Hematopoietic multipotent progenitor cell treated with erythropoietin and hydrocortisone succinate and interleukin-3 and kit ligand, for 8 days (in vitro differentiated cells): ENCODE measurements at regions not wholly inside any gene's neighbourhood (a gene's known extent, or its start where the extent isn't known, plus 50 kb on each side); places are given as distances from the start of the nearest gene placed in this dataset.

ENCODE experiments used
- DNase-seq: peaks from one replicate; pipeline ENCODE4 v3.0.0-alpha.2; 2015

GRCh38 chr7:33821970-33822369 lies 83.4 kb upstream of the BMPER start:
- no peak for DNase-seq

GRCh38 chr7:33823913-33824312 lies 81.4 kb upstream of the BMPER start:
- DNase-seq = no peak

- DNase-seq = no peak
These were observed 80.4 kb upstream of the BMPER start for GRCh38 chr7:33824911-33825459.

- no peak for DNase-seq
These were observed 79.7 kb upstream of the BMPER start for GRCh38 chr7:33825644-33826043.

- no peak for DNase-seq
These were observed 75.8 kb upstream of the BMPER start for GRCh38 chr7:33829536-33829935.

- DNase-seq = no peak
These were observed 73.8 kb upstream of the BMPER start for GRCh38 chr7:33831389-33832141.

- no peak for DNase-seq
These were observed 73.0 kb upstream of the BMPER start for GRCh38 chr7:33832271-33832721.

- DNase-seq = peak; percentile 13
These were observed 68.5 kb upstream of the BMPER start for GRCh38 chr7:33836797-33837355.

GRCh38 chr7:33837356-33837851 lies 67.9 kb upstream of the BMPER start:
- DNase-seq = no peak

- DNase-seq = no peak
These were observed 64.3 kb upstream of the BMPER start for GRCh38 chr7:33841031-33841430.

GRCh38 chr7:33841705-33842129 lies 63.6 kb upstream of the BMPER start:
- DNase-seq = no peak

- DNase-seq = no peak
These were observed 63.2 kb upstream of the BMPER start for GRCh38 chr7:33842150-33842549.

- DNase-seq = no peak
These were observed 59.3 kb upstream of the BMPER start for GRCh38 chr7:33845991-33846509.

GRCh38 chr7:33849004-33849403 lies 56.3 kb upstream of the BMPER start:
- no peak for DNase-seq

- no peak for DNase-seq
These were observed 55.3 kb upstream of the BMPER start for GRCh38 chr7:33849971-33850559.

GRCh38 chr7:33850768-33851167 lies 54.6 kb upstream of the BMPER start:
- DNase-seq = no peak

GRCh38 chr7:33852838-33853237 lies 52.5 kb upstream of the BMPER start:
- no peak for DNase-seq

- DNase-seq = no peak
These were observed 51.8 kb upstream of the BMPER start for GRCh38 chr7:33853361-33854062.

GRCh38 chr7:33854178-33854577 lies 51.2 kb upstream of the BMPER start:
- DNase-seq = no peak

GRCh38 chr7:33854801-33855350 lies 50.5 kb upstream of the BMPER start:
- no peak for DNase-seq
